ENCODE measurements at regions not wholly inside any gene's neighbourhood (a gene's known extent, or its start where the extent isn't known, plus 50 kb on each side); places are given as distances from the start of the nearest gene placed in this dataset.
"Not testable (repeated sequence)": the region's sequence is repeated elsewhere in the genome, so short reads cannot be mapped to it uniquely, and the experiment has no call there.

- TF ChIP-seq CTCF (conservative IDR thresholded peaks at IDR 0.05); ZFX (IDR thresholded peaks at IDR 0.05): not testable (repeated sequence)
Observed at GRCh38 chr6:100195244-100195643, 201.2 kb upstream of the MCHR2 start.
